NCI-H2029 treated with DMSO at 0.1 percent for 48 hours (cell line): ENCODE measurements at regions not wholly inside any gene's neighbourhood (a gene's known extent, or its start where the extent isn't known, plus 50 kb on each side); places are given as distances from the start of the nearest gene placed in this dataset.
A peak's percentile ranks its signal among the peaks of the same experiment; 100 is the strongest.

Experiments
- DNase-seq: peaks from one replicate; lab custom pipeline; 2025; lab: John Stamatoyannopoulos, UW

GRCh38 chr22:49138250-49138790, 689.4 kb downstream of the BRD1 start:
- DNase-seq, result no peak

GRCh38 chr22:49137206-49137840, 690.4 kb downstream of the BRD1 start:
- no peak for DNase-seq

- no peak for DNase-seq
Observed at GRCh38 chr22:49136816-49137180, 690.9 kb downstream of the BRD1 start.

- no peak for DNase-seq
Observed at GRCh38 chr22:49136041-49136815, 691.4 kb downstream of the BRD1 start.

DNA sequence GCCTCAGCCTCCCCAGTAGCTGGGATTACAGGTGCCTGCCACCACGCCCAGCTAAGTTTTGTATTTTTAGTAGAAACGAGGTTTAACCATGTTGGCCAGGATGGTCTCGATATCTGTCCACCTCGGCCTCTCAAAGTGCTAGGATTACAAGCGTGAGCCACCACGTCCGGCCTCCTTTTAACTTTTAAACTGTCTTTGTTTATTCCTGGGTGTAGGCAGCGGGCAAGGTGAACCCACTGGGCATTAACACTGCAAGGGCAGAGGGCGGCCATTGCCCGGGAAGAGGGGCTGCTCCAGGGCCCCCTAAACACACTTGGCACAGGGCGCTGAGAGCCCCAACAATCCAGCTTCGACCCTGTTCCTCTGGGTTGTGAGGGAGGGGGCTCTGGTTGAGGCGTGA, 693.6 kb downstream of the BRD1 start:
- no peak for DNase-seq

DNA sequence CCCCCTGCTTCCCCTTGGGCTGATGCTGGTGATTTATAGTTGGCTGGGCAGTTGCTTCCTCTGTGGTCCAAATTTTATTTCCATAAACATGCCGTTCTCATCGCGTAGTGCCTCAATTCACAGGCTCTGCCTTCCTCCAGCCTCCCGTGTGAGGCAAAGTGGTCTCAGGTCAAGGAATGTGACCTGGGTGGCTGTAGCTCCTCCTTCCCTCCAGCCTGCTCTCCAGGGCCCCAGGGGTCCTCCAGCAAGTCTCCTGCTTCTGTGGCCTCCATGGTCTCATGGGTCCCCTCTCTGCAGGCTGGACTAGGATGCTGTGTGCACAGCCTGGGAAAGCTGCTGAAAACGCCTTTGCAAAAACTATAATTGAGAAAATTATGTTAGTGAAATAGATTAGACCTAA, 694.1 kb downstream of the BRD1 start:
- DNase-seq, result no peak

- peak; percentile 91 for DNase-seq
Observed at GRCh38 chr22:49132009-49132408, 695.7 kb downstream of the BRD1 start.

- DNase-seq, result no peak
Observed at GRCh38 chr22:49129736-49130135, 697.9 kb downstream of the BRD1 start.

DNA sequence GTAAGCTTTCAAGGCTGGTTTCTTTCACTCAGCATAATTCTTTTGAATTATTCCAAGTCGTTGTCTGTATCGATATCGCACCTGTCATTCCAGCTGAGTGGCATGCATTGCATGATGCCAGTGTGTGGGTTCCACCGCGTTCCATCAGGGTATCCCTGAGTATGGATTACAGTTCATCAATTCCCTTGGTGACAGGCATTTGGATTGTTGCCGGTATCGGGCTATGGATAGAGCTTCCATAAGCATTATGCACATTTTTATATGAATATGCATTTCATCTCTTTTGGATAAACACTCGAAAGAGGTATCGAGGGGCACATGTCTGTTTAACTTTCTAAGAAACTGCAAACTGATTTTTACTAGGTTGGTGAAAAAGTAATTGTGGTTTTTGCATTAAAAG, 698.8 kb downstream of the BRD1 start:
- no peak for DNase-seq

- peak; percentile 48 for DNase-seq
Observed at GRCh38 chr22:49124608-49125007, 703.1 kb downstream of the BRD1 start.

- peak; percentile 28 for DNase-seq
Observed at GRCh38 chr22:49123621-49124192, 704.0 kb downstream of the BRD1 start.

GRCh38 chr22:49119551-49119952, 708.1 kb downstream of the BRD1 start:
- DNase-seq, result no peak

- no peak for DNase-seq
Observed at GRCh38 chr22:49118065-49118464, 709.6 kb downstream of the BRD1 start.

DNA sequence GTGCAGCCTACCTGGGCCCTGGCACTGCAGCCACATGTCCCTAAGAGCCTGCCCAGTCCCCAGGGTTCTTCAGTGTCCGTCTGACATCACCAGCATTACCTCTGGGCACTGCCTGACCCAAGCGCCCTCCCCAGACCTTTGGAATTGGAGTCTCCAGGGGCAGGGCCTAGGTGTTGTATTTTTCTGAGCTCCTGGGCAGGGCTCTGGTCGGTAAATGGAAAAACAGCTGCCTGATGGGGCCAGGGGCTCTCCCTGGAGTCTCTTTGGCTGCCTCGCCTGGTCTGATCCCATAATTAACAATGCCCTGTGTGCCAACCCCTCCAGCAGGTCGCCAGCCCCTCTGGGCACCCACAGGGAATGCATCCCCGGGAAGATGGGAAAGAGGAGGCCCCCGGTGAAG, 710.2 kb downstream of the BRD1 start:
- DNase-seq, result no peak

- DNase-seq, result no peak
Observed at GRCh38 chr22:49116486-49117120, 711.1 kb downstream of the BRD1 start.

DNA sequence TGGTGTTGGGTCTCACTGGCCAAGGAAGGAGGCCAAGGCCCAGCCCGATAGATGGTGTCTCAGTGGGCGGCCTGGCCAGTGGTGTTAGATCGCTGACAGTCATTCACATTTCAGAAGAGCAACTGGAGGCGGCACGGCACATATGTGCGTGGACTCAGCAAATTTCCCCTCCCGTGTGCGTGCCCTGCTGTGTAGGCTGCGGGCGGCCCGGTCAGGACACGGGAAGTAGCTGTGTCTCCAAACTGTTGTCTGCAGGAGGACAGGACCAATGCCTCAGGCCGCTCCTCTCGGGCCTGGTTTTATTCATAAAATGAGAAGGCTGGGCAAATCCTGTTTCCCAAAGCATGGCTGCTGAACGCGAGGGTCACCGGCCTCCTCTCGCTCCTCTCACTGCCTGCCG, 711.7 kb downstream of the BRD1 start:
- DNase-seq, result no peak

- DNase-seq, result no peak
Observed at GRCh38 chr22:49115197-49115596, 712.5 kb downstream of the BRD1 start.

DNA sequence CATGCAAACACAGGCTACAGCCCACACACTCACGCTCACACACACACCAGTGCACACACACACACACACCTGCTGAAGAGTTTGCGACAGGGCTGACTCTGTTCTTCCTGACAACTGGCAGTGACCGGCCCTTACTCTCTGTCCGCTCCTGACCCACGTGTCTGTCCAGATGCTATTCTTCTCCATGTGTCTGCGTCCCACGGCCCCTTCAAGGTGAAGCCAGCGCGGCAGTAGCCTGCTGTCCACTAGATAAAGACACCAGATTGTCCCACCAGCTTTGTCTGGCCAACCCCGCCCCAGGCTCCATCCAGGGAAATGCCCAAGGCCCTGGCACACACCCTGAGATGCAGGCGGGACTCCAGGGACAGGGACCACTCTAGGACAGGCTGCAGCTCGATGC, 713.9 kb downstream of the BRD1 start:
- no peak for DNase-seq

GRCh38 chr22:49112661-49113626, 714.7 kb downstream of the BRD1 start:
- no peak for DNase-seq

DNA sequence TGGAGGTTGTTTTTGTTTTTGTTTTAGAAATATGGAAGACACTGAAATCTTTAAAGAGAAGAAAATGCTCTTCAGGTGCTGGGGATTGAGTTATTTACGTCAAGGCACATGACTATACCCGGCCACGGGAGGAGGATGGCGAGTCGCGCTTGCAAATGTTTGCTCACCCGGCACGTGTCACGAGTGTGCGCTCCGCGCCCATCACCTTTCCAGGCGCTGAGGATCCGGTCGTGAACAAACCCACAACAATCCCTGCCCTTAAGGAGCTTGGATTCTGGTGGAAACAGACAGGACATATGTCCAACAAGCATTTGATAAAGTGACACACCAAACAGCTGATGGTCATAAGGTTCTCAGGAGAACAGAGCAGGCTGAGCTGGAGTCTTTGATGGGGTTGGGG, 715.5 kb downstream of the BRD1 start:
- DNase-seq, result no peak

DNA sequence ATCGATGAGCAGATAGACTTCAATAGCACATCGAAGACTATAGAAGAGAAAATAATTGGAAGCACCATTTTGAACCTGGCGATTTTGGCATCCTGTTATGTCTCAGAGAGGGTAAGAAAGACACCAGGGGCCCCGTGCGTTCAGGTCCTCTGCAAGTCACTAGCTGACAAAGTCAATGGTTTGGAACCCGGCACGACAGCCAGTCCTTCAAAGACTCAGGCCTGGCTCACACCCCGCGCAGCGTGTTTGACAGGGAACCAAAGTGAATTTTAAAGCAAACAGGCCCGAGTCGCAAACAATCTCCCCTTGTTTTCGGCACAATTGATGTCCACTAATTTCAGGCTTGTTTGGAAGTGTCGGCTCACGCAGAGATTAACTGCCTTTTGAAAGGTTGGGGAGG, 716.6 kb downstream of the BRD1 start:
- DNase-seq, result no peak
